Naive B cell (primary cell): ENCODE measurements at regions not wholly inside any gene's neighbourhood (a gene's known extent, or its start where the extent isn't known, plus 50 kb on each side); places are given as distances from the start of the nearest gene placed in this dataset.

Experiments used
- ATAC-seq, 2 donors: fragments of 150-1000 bp; cut with Tn5 transposase; 2 replicates each; pipeline ENCODE4 v1.10.0; 2021; ENCODE audit warnings: low read depth in 2 of 2, mild to moderate bottlenecking in 2 of 2, moderate library complexity in 2 of 2
- DNase-seq: peaks from one replicate; pipeline ENCODE4 v3.0.0; 2022
- H3K27ac Mint-ChIP-seq, 6 donors: one replicate each; pipeline ENCODE4 v1.8.0; 2020 to 2022; ENCODE audit warnings: mild to moderate bottlenecking in 6 of 6, mixed read lengths in 6 of 6, moderate library complexity in 5 of 6, inconsistent platforms in 2 of 6
- H3K27me3 Mint-ChIP-seq, 3 donors: one replicate each; pipeline ENCODE4 v1.8.0; 2021 to 2022; ENCODE audit warnings: mixed read lengths in 3 of 3, mild to moderate bottlenecking in 1 of 3
- H3K36me3 Mint-ChIP-seq, 2 donors: one replicate each; pipeline ENCODE4 v1.8.0; 2020 to 2022; ENCODE audit warnings: mixed read lengths in 2 of 2, inconsistent platforms in 1 of 2, mild to moderate bottlenecking in 1 of 2
- H3K4me1 Mint-ChIP-seq, 3 donors: one replicate each; pipeline ENCODE4 v1.8.0; 2020 to 2022; ENCODE audit warnings: mixed read lengths in 3 of 3, inconsistent platforms in 1 of 3, mild to moderate bottlenecking in 1 of 3, moderate library complexity in 1 of 3
- H3K4me3 Mint-ChIP-seq, 8 donors: one replicate each; pipeline ENCODE4 v1.8.0; 2020 to 2022; ENCODE audit warnings: mild to moderate bottlenecking in 8 of 8, mixed read lengths in 8 of 8, moderate library complexity in 8 of 8, inconsistent platforms in 2 of 8
- H3K9me3 Mint-ChIP-seq, 7 donors: one replicate each; pipeline ENCODE4 v1.8.0; 2020 to 2022; ENCODE audit warnings: mixed read lengths in 7 of 7, mild to moderate bottlenecking in 5 of 7, inconsistent platforms in 2 of 7, moderate library complexity in 1 of 7

DNA sequence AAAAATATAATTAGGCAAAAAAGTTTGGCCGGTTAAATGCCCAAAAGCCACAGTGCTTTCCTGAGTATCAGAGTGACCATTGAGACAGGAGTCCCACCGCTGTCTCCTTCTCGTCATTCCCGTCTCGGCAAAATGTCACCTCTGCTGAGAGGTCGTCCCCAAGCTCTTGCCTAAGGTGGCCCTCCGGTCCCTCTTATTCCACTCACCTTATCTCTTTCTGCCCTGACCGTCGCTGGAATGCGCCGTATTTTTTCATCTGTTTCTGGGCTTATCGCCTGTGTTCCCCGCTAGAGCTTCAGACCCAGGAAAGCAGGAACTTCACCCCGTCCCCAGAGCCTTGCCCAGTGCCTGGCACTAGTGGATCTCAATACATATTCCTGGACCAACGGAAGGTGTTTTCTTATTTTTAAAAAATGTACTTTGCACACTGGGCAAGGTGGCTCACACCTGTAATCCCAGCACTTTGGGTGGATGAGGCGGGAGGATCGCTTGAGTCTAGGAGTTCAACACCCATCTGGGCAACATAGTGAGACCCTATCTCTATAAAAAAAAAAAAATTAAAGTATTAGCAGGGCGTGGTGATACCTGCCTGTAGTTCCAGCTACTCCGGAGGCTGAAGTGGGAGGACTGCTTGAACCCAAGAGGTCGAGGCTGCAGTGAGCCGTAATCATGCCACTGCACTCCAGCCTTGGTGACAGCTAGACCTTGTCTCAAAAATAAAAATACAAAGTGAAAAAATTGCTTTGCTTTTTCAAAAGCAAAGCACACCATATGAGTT lies 122.8 kb upstream of the PTPN1 start:
- Mint-ChIP-seq H3K27me3 (peaks cover 28 to 56% (median 54%) of the 10 kb centered on the region in 3 donors), H3K36me3 (peaks cover 0 to 11% of the 10 kb centered on the region in 2 donors), H3K4me3 (no peak overlapping the region), H3K9me3 (peaks cover 0 to 5% (median 0%) of the 10 kb centered on the region in 7 donors), H3K27ac (no peak overlapping the region), H3K4me1 (peaks cover 4 to 21% (median 10%) of the 10 kb centered on the region in 3 donors)
- DNase-seq: no peak
- no peak for ATAC-seq

DNA sequence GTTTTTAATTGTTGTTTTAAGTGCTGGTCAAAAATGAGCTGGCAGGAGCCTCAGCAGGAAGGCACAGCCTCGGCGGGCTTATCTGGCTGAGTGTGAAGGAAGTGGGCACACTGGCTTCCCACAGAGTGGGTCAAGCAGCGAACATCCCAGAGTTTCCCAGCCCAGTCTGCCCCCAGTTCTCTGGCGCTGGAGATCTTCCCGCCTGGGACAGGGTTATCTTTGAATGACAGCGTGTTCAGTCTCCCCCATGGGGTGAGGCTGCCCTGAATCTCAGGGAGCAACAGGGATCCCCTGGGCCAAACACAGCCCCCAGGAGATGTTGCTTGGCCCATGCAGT lies 122.2 kb upstream of the PTPN1 start:
- H3K4me3 Mint-ChIP-seq: no peak overlapping the region
- DNase-seq: no peak

DNA sequence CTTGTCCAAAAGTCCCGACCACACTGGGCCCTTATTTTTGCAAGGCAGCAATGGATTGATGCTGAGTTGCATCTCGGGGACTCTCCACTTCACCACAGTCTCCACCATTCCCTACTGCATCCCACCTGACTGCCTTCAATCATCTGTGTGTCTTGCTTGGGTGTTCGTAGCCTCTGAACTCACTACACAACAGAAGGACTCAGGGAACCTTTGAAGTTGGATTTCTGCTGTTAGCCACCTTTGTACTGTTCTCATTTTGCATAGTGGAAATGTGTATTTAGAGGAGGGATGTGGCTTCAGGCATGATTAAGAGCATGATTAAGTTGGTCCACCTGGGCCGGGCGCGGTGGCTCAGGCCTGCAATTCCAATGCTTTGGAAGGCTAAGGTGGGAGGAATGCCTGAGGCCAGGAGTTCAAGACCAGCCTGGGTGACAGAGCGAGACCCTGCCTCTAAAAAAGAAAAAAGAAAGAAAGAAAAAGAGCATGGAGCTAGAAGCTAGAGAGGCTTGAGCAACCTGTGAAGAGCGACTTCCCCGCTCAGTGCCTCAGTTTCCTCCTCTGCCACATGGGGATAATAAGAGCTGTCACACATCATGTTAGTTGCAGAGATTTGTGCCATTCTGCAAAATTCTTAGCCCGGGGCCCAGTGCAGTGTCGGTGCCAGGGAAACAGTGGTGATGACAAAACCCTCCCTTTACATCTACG lies 121.3 kb upstream of the PTPN1 start:
- ATAC-seq (no peak), DNase-seq (no peak)
- H3K4me3 Mint-ChIP-seq: no peak overlapping the region
- peaks cover 28 to 56% (median 52%) of the 10 kb centered on the region in 3 donors for H3K27me3 Mint-ChIP-seq
- peaks cover 0 to 4% (median 0%) of the 10 kb centered on the region in 7 donors for H3K9me3 Mint-ChIP-seq
- peaks cover 4 to 13% (median 12%) of the 10 kb centered on the region in 3 donors for H3K4me1 Mint-ChIP-seq
- H3K36me3 Mint-ChIP-seq: peaks cover 0 to 11% of the 10 kb centered on the region in 2 donors
- peak overlapping the region in 1 of 6 donors; percentile 13 for H3K27ac Mint-ChIP-seq

More for the DNA sequence above, 122.2 kb upstream of the PTPN1 start:
- Mint-ChIP-seq H3K9me3 (peaks cover 0 to 5% (median 0%) of the 10 kb centered on the region in 7 donors), H3K27me3 (peaks cover 28 to 56% (median 54%) of the 10 kb centered on the region in 3 donors), H3K27ac (no peak overlapping the region), H3K36me3 (peaks cover 0 to 11% of the 10 kb centered on the region in 2 donors), H3K4me1 (peaks cover 4 to 15% (median 10%) of the 10 kb centered on the region in 3 donors)
- no peak for ATAC-seq

DNA sequence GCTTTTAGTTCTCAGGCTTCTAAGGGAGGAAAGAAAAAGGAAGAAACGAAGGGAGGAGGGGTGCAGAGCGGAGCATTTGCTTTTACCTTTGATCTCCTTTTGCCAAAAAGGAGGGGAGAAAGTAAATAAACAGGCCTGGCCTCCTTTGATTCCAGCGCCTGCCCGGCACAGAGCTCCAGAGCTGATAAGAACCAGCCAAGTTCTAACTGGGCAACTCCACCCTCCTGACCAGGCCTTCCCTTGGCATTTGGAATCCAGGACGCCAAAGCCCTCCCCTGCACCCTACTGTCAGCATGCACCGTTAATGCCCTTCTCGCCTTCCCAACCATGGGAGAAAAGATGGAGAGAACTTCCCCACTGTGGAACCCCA lies 120.8 kb upstream of the PTPN1 start:
- no peak overlapping the region for H3K27ac Mint-ChIP-seq
- H3K27me3 Mint-ChIP-seq: peaks cover 29 to 57% (median 47%) of the 10 kb centered on the region in 3 donors
- no peak for ATAC-seq
- H3K4me3 Mint-ChIP-seq: no peak overlapping the region
- H3K4me1 Mint-ChIP-seq: peaks cover 5 to 15% (median 15%) of the 10 kb centered on the region in 3 donors
- peaks cover 0 to 4% (median 0%) of the 10 kb centered on the region in 7 donors for H3K9me3 Mint-ChIP-seq
- DNase-seq: no peak
- H3K36me3 Mint-ChIP-seq: peaks cover 0 to 11% of the 10 kb centered on the region in 2 donors

DNA sequence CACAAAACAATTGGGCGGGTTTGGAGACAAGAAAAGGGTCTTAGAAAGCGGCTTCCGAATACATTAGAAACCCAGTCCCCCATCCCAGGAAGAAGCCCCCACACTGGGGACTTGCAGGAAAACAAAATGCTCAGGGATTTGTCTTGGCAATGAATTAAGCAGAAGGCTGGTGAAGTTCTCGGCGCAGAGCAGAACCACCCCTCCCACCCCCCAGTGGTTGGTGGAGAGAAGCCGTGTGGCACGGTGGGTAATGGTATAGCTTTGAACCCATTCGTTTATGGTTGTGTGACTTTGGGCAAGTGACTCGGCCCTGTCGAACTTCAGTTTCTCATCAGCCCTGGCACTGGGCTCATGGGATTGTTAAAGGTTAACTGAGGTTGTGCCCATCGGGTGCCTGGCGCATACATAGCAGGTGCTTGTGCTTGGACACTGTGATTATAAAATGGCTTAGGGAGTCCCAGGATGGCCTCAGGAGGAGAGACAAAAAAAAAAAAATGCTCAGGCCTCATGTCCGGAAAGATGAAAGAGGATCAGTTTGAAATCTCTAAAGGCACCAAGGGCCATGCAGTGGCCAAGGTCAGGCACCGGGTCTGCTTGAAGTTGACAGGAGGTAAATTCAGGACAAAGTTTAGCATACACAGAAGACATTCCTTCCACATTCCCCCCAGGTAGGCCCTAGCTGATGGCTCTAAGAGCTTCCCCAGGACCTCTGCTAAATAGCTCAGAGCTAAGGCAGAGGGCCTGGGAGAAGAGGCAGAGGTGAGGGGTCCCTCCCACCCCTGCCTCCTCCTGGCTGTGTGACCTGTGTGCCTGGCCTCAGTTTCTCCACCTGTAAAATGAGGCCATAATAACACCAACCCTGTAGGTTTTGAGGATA lies 120.1 kb upstream of the PTPN1 start:
- peaks cover 34 to 57% (median 41%) of the 10 kb centered on the region in 3 donors for H3K27me3 Mint-ChIP-seq
- ATAC-seq (no peak), DNase-seq (no peak)
- H3K4me1 Mint-ChIP-seq: peaks cover 11 to 21% (median 20%) of the 10 kb centered on the region in 3 donors
- peaks cover 0 to 4% (median 0%) of the 10 kb centered on the region in 7 donors for H3K9me3 Mint-ChIP-seq
- peaks cover 0 to 10% of the 10 kb centered on the region in 2 donors for H3K36me3 Mint-ChIP-seq
- H3K27ac Mint-ChIP-seq: no peak overlapping the region
- H3K4me3 Mint-ChIP-seq: no peak overlapping the region

DNA sequence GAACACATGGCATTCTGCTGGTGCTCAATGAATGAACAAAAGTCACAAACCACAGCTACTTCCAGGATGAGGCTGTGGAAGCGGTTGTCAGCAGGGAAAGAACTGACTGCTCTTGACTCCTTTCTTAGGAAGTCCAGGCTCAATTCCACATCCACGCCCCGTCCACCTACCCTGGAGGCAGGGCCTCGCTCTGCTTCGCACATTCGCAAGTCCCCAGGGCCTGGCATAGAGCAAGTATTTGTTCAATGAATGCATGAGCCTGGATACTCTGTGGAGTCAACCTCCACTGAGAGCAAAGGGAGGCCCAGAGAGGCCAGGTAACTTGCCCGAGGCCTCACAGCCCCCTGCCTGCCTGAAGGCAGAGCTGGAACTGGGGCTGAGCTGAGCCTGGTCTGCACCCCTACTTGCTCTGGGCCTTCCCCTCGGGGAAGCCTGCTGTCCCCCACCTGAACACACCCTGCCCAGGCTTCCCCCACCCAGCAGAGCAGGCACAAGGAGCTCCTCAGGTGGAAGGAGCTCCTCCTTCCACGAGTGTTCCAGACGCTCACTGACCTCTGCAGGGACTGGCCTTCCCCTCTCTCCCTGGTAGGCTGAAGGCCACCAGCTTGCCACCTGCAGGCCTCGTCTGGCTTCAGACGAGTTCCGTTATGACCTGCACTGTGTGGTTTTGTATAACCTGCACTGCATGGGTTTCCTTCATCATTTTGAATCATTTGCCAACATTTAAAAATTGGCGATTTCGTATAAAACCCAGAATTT lies 119.3 kb upstream of the PTPN1 start:
- Mint-ChIP-seq H3K9me3 (peaks cover 0 to 3% (median 0%) of the 10 kb centered on the region in 7 donors), H3K36me3 (peaks cover 0 to 2% of the 10 kb centered on the region in 2 donors), H3K27ac (no peak overlapping the region), H3K27me3 (peaks cover 29 to 49% (median 33%) of the 10 kb centered on the region in 3 donors), H3K4me3 (no peak overlapping the region), H3K4me1 (peaks cover 12 to 22% (median 16%) of the 10 kb centered on the region in 3 donors)
- DNase-seq: no peak
- no peak for ATAC-seq

DNA sequence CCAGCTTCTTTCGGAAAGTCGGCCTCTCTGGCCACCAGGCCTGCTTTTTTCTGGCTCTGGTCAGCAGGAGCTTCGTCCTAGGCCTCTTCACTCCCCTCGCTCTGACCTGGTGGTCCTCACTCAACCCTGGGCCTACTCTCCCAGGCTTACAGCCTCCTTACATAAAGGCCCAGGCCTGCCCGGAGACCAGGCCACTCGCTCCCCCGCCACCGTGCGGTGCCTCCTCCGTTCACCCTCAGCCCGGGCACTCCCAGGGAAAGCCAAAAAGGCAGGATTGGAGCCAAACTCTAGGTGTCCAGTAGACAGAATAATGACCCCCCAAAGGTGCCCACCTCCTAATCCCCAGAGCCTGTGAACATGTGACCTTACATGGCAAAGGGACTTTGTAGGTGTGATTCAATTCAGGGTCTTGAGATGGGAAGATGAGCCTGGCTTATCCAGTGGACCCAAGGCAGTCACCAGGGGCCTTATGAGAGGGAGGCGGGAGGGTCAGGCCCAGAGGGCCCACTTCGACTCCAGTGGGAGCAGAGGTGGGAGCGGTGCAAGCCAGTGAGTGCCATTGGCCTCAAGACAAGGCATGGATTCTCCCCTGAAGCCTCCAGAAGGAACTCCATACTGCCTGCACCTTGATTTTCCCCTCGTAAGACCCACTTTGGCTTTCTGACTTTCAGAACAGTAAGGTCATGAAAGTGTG lies 118.6 kb upstream of the PTPN1 start:
- DNase-seq: no peak
- H3K36me3 Mint-ChIP-seq: no peaks in the 10 kb centered on the region
- H3K27me3 Mint-ChIP-seq: peaks cover 22 to 41% (median 25%) of the 10 kb centered on the region in 3 donors
- peaks cover 0 to 3% (median 0%) of the 10 kb centered on the region in 7 donors for H3K9me3 Mint-ChIP-seq
- H3K27ac Mint-ChIP-seq: no peak overlapping the region
- peaks cover 11 to 15% (median 12%) of the 10 kb centered on the region in 3 donors for H3K4me1 Mint-ChIP-seq
- ATAC-seq: no peak
- no peak overlapping the region for H3K4me3 Mint-ChIP-seq

DNA sequence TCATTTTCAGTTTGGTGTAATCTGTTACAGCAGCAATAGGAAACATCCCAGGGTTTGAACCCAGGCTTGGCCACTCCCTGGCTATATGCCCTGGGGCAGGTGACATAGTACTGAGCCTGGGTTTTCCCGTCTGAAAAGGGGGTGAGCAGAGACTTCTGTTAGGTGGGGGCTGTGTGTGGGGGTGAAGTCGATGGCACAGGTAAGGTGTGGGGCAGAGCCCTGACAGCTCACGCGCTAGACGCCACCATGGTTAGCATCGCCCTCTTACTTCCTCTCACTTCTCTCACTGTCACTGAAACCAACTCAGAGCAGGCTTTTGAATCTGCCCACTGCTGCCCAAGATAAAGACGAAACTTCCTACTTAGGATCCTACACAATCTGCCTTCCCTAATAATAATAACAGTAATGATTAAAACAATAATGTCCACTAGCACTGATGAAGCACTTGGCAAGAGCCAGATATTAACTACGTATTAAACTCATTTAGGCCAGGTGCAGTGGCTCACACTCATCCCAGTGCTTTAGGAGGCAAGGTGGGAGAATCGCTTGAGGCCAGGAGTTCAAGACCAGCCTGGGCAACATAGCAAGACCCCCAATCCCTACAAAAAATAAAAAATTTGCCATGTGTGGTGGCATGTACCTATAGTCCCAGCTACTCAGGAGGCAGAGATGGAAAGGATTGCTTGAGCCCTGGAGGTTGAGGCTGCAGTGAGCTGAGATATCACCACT lies 117.9 kb upstream of the PTPN1 start:
- ATAC-seq: no peak
- peaks cover 22 to 34% (median 24%) of the 10 kb centered on the region in 3 donors for H3K27me3 Mint-ChIP-seq
- H3K4me1 Mint-ChIP-seq: peaks cover 10 to 12% (median 11%) of the 10 kb centered on the region in 3 donors
- no peaks in the 10 kb centered on the region for H3K36me3 Mint-ChIP-seq
- no peak for DNase-seq
- H3K27ac Mint-ChIP-seq: no peak overlapping the region
- no peak overlapping the region for H3K4me3 Mint-ChIP-seq
- peaks cover 0 to 2% (median 0%) of the 10 kb centered on the region in 7 donors for H3K9me3 Mint-ChIP-seq

DNA sequence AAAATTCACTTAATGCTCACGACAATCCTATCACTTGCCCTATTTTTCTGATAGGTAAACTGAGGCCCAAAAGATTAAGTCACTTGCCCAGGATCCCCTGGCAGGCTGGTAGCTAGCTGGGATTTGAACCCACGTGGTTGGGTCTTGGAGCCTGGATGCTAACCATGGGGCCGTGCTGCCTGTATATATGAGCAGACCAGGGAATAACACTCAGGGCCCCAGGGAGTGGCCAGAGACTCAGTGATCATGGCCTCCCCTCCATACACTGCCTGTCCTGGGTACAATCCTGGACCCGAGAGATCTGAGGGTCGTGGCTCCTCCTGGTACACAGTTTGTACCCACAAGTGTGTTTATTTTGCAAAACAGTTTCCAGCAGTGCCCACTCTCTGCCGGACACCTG lies 116.9 kb upstream of the PTPN1 start:
- Mint-ChIP-seq H3K27me3 (peaks cover 16 to 30% (median 19%) of the 10 kb centered on the region in 3 donors), H3K27ac (no peak overlapping the region), H3K4me3 (no peak overlapping the region), H3K4me1 (peaks cover 10 to 11% (median 11%) of the 10 kb centered on the region in 3 donors), H3K9me3 (no peaks in the 10 kb centered on the region), H3K36me3 (no peaks in the 10 kb centered on the region)
- DNase-seq (no peak), ATAC-seq (no peak)

DNA sequence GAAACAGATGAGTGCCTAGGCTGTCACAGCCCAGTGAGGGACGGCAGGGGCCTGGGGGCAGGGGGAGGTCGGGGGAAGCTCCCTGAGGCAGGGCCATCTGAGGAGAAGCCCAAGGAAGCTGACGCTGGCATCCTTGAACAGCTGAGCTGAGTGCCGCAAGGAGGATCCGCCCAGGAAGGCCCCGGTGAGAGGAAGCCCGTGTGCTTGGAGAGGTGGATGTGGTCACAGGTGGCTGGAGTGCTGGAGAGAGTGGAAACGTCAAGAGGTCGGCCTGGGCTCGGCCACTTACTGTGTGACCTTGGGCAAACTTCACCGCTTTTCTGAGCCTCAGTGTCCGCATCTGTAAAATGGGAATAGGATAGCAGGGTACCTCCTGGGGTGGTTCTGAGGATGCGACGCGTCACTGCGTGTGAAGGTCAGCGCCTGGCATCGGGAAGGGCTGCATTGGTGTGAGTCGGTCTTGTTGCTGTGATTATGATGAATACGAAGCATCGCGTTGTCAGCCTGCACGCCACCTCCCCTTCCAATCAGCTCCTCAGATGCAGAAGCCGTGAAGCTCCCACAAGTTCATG lies 116.1 kb upstream of the PTPN1 start:
- Mint-ChIP-seq H3K27me3 (peaks cover 11 to 22% (median 11%) of the 10 kb centered on the region in 3 donors), H3K4me1 (peaks cover 10 to 11% (median 11%) of the 10 kb centered on the region in 3 donors), H3K9me3 (no peaks in the 10 kb centered on the region), H3K27ac (peak overlapping the region in 1 of 6 donors; percentile 11), H3K4me3 (peak overlapping the region in 1 of 8 donors; percentile 32), H3K36me3 (no peaks in the 10 kb centered on the region)
- DNase-seq: no peak
- no peak for ATAC-seq

DNA sequence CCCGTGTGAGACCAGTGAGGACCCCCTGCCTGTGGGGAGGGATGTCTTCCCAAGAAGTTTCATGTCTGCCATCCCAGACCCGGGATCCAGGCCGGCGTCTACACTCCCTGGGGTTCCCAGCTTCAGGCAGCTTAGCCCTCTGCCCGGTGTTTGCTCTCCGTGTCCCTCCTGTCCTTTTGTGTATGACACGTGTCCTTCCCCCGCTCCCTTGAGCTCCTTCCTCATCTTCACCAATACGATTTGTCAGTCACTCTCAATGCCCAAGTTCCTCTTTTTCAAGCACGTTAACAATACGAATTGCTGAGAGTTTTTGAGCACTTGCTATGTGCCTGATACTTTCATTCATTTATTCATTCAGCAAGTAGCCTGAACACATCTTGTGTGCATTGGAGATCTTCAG lies 115.6 kb upstream of the PTPN1 start:
- Mint-ChIP-seq H3K4me1 (peaks cover 10 to 11% (median 11%) of the 10 kb centered on the region in 3 donors), H3K27ac (peak overlapping the region in 3 of 6 donors; percentile 2 to 19 (median 11)), H3K4me3 (peak overlapping the region in 4 of 8 donors; percentile 12 to 56 (median 42)), H3K9me3 (no peaks in the 10 kb centered on the region), H3K27me3 (peaks cover 6 to 18% (median 11%) of the 10 kb centered on the region in 3 donors), H3K36me3 (no peaks in the 10 kb centered on the region)
- ATAC-seq (peak; percentile 65 to 76), DNase-seq (no peak)
